Esophagus muscularis mucosa (tissue), 4 donors: ENCODE measurements at regions not wholly inside any gene's neighbourhood (a gene's known extent, or its start where the extent isn't known, plus 50 kb on each side); places are given as distances from the start of the nearest gene placed in this dataset.

Experiments
- CTCF ChIP-seq, 3 experiments: fragments of 200-600 bp in 2 of 3; fragments of 450-650 bp in 1 of 3; sonication (generic) in 2 of 3; IDR thresholded peaks; one replicate each; pipeline ENCODE4 v1.5.1; 2017 to 2019; ENCODE audit warnings: antibody characterized with exemption in 3 of 3, mild to moderate bottlenecking in 2 of 3, moderate library complexity in 1 of 3
- EP300 ChIP-seq: sonication (generic); formaldehyde crosslinking; IDR thresholded peaks from one replicate; pipeline ENCODE4 v1.6.1; 2017; ENCODE audit warnings: antibody characterized with exemption
- POLR2A ChIP-seq: fragments of 450-650 bp; IDR thresholded peaks from one replicate; pipeline ENCODE4 v1.6.1; 2017; ENCODE audit warnings: antibody characterized with exemption, moderate library complexity, mild to moderate bottlenecking, low read depth
- POLR2AphosphoS5 ChIP-seq, 2 donors: sonication (generic); formaldehyde crosslinking; IDR thresholded peaks; one replicate each; pipeline ENCODE4 v1.6.1; 2017; ENCODE audit warnings: antibody characterized with exemption in 2 of 2

DNA sequence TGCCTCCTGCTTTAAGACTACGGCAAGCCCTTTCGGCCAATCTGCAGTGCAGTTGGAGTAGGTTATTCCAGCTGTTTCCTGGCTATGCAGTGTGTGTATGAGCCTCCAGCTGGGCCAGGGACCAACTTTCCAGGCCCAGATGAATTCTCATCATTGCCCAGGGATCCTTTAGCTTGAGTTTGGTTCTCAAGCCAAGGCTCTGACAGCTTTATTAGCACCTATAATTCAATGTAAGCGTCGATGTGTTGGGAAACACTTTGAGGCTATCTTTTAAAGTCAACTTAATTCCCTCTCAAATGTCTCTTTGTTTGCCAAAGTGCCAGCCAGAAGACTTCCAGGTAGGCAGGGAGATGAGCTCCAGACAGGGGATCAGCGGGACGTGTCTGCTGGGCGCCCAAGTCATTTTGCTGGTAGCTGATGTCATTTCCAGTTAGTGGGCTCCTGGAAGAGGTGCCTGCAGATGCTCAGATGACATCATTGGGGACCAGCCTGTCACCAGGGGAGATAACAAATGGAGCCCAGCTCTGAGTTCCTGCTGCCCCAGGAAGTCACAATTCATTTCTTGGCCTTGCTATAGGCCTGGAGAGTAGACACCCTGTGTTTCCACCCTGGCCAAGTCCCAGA, 520.4 kb downstream of the SOX6 start:
- TF ChIP-seq CTCF (IDR thresholded peaks at IDR 0.05) (no peak), POLR2AphosphoS5 (IDR thresholded peaks at IDR 0.05) (no peak), POLR2A (no peak), EP300 (no peak)
